DND-41 (cell line): ENCODE measurements at regions not wholly inside any gene's neighbourhood (a gene's known extent, or its start where the extent isn't known, plus 50 kb on each side); places are given as distances from the start of the nearest gene placed in this dataset.

Source experiments
- ATAC-seq: fragments of 200-7000 bp; cut with Tn5 transposase; 3 replicates; pipeline ENCODE4 v1.9.1; 2021; ENCODE audit warnings: low read depth; ENCODE audit not compliant: insufficient read depth
- DNase-seq: peaks from one replicate; pipeline ENCODE4 v3.0.0-alpha.2; 2020
- H2AFZ ChIP-seq: 2 replicates; pipeline ENCODE4 v1.6.0; 2012; ENCODE audit warnings: low read depth, low read length
- H3K27ac ChIP-seq: 2 replicates; pipeline ENCODE4 v1.5.1; 2012; ENCODE audit warnings: low read length, inconsistent platforms
- H3K27me3 ChIP-seq: fragments of 200-600 bp; sonication (generic); 2 replicates; pipeline ENCODE4 v1.6.0; 2012; ENCODE audit warnings: low read length, mild to moderate bottlenecking, inconsistent platforms; ENCODE audit not compliant: insufficient read depth, poor library complexity
- H3K36me3 ChIP-seq: 2 replicates; pipeline ENCODE4 v1.5.1; 2012; ENCODE audit warnings: low read length, inconsistent platforms; ENCODE audit not compliant: insufficient read depth
- H3K4me1 ChIP-seq: 2 replicates; pipeline ENCODE4 v1.5.1; 2012; ENCODE audit warnings: mild to moderate bottlenecking, low read length; ENCODE audit not compliant: insufficient read depth
- H3K4me2 ChIP-seq: 2 replicates; pipeline ENCODE4 v1.6.0; 2012; ENCODE audit warnings: mild to moderate bottlenecking, moderate library complexity, low read length, inconsistent platforms; ENCODE audit not compliant: insufficient read depth
- H3K4me3 ChIP-seq, 2 experiments: fragments of 200-600 bp in 1 of 2; shearing (Covaris generic) in 1 of 2; 2 replicates each; pipeline ENCODE4 v1.5.1; 2012 to 2016; ENCODE audit warnings: inconsistent platforms in 2 of 2, low read length in 2 of 2, mild to moderate bottlenecking in 2 of 2, low read depth in 1 of 2, moderate library complexity in 1 of 2
- H3K79me2 ChIP-seq: 2 replicates; pipeline ENCODE4 v1.6.0; 2012; ENCODE audit warnings: low read length, inconsistent platforms; ENCODE audit not compliant: insufficient read depth
- H3K9ac ChIP-seq: 2 replicates; pipeline ENCODE4 v1.6.0; 2012; ENCODE audit warnings: low read depth, mild to moderate bottlenecking, inconsistent platforms, low read length, moderate library complexity
- H3K9me3 ChIP-seq: 2 replicates; pipeline ENCODE4 v1.5.1; 2012; ENCODE audit warnings: low read length, moderate library complexity, mild to moderate bottlenecking, inconsistent platforms; ENCODE audit not compliant: insufficient read depth, severe bottlenecking
- H4K20me1 ChIP-seq: 2 replicates; pipeline ENCODE4 v1.6.0; 2012; ENCODE audit warnings: low read length; ENCODE audit not compliant: insufficient read depth
- CTCF ChIP-seq: IDR thresholded peaks from 2 replicates; pipeline ENCODE4 v1.5.1; 2012; ENCODE audit warnings: borderline replicate concordance, low read length, moderate library complexity, mild to moderate bottlenecking; ENCODE audit not compliant: poor library complexity, severe bottlenecking; ENCODE audit errors: extremely low read depth
- EZH2 ChIP-seq: IDR thresholded peaks from 3 replicates; pipeline ENCODE4 v1.6.1; 2012; ENCODE audit warnings: borderline replicate concordance, low read depth, mild to moderate bottlenecking, moderate library complexity, low read length, inconsistent platforms; ENCODE audit not compliant: severe bottlenecking

GRCh38 chr4:117481742-117482141 lies 396.4 kb upstream of the TRAM1L1 start:
- DNase-seq (no peak), ATAC-seq (no peak)
- Histone ChIP-seq H3K9ac (no peak overlapping the region), H3K4me2 (no peak overlapping the region), H3K36me3 (no peaks in the 10 kb centered on the region), H3K27me3 (no peaks in the 10 kb centered on the region), H3K4me1 (no peaks in the 10 kb centered on the region), H4K20me1 (no peaks in the 10 kb centered on the region), H2AFZ (no peak overlapping the region), H3K79me2 (no peaks in the 10 kb centered on the region), H3K4me3 (no peak overlapping the region), H3K9me3 (no peaks in the 10 kb centered on the region), H3K27ac (no peak overlapping the region)
- no peak for TF ChIP-seq EZH2
- no peak for TF ChIP-seq CTCF

GRCh38 chr4:117488692-117489091 lies 403.3 kb upstream of the TRAM1L1 start:
- Histone ChIP-seq H3K4me2 (no peak overlapping the region), H4K20me1 (no peaks in the 10 kb centered on the region), H3K9me3 (no peaks in the 10 kb centered on the region), H3K36me3 (no peaks in the 10 kb centered on the region), H3K79me2 (no peaks in the 10 kb centered on the region), H2AFZ (no peak overlapping the region), H3K4me1 (no peaks in the 10 kb centered on the region), H3K27ac (no peak overlapping the region), H3K9ac (no peak overlapping the region), H3K27me3 (no peaks in the 10 kb centered on the region), H3K4me3 (no peak overlapping the region)
- ATAC-seq (no peak), DNase-seq (no peak)
- no peak for TF ChIP-seq EZH2
- TF ChIP-seq CTCF: no peak

- DNase-seq (no peak), ATAC-seq (no peak)
- Histone ChIP-seq H3K36me3 (no peaks in the 10 kb centered on the region), H3K4me2 (no peak overlapping the region), H3K27me3 (no peaks in the 10 kb centered on the region), H3K4me1 (no peaks in the 10 kb centered on the region), H3K9ac (no peak overlapping the region), H3K9me3 (no peaks in the 10 kb centered on the region), H2AFZ (no peak overlapping the region; the same call in 1 of the 2 replicates), H3K4me3 (no peak overlapping the region), H3K79me2 (no peaks in the 10 kb centered on the region), H4K20me1 (no peaks in the 10 kb centered on the region), H3K27ac (no peak overlapping the region)
- TF ChIP-seq CTCF (no peak), EZH2 (no peak)
Observed at GRCh38 chr4:117489107-117489506, 403.7 kb upstream of the TRAM1L1 start.

GRCh38 chr4:117491516-117491915 lies 406.1 kb upstream of the TRAM1L1 start:
- Histone ChIP-seq H3K36me3 (no peaks in the 10 kb centered on the region), H3K4me1 (no peaks in the 10 kb centered on the region), H3K9ac (no peak overlapping the region), H3K27ac (no peak overlapping the region), H3K9me3 (no peaks in the 10 kb centered on the region), H4K20me1 (no peaks in the 10 kb centered on the region), H3K4me3 (no peak overlapping the region), H2AFZ (no peak overlapping the region), H3K4me2 (no peak overlapping the region), H3K79me2 (no peaks in the 10 kb centered on the region), H3K27me3 (no peaks in the 10 kb centered on the region)
- DNase-seq: no peak
- TF ChIP-seq EZH2: no peak
- no peak for TF ChIP-seq CTCF
- ATAC-seq: no peak
